ENCODE measurements at regions not wholly inside any gene's neighbourhood (a gene's known extent, or its start where the extent isn't known, plus 50 kb on each side); places are given as distances from the start of the nearest gene placed in this dataset.

DNA sequence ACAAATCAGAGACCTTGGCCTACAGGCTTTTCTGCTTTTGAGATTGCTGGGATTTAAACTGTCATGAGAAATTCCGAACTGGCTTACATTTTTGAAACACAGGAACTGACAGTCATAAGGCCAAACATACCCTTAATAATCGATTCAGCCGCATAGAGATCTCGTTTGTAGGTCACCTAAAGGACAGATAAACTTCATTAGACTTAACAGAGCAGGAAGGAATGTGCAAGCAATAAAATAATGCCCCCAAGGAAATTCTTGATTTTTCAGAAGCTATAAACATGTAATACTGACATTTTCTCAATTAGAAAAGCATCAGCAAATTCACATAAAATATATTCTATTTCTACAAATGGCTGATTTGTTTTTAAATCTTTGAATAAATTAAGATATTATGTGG is 120.0 kb downstream of the CRPPA start:
- H2AFZ ChIP-seq (replicated peaks; ENCODE audit: low read length, poor library complexity) = no peak overlapping the region
- H3K27ac ChIP-seq (ENCODE audit: insufficient read depth, low read length) = no peak overlapping the region
- no peak overlapping the region for H4K5ac ChIP-seq (ENCODE audit: low read depth, low read length)
- H3K79me1 ChIP-seq (ENCODE audit: low read depth in 1 of 2, low read length in 2 of 2) = no peaks in the 10 kb centered on the region
- no peak overlapping the region for H2AK9ac ChIP-seq (replicated peaks; ENCODE audit: low read depth, low read length, poor library complexity)
- H3K9me3 ChIP-seq (ENCODE audit: control insufficient read depth, insufficient read depth, low read length) = no peaks in the 10 kb centered on the region
- intact Hi-C loops (cut with micrococcal nuclease) = no loop called here
- H4K20me1 ChIP-seq (ENCODE audit: insufficient read depth, low read length) = no peaks in the 10 kb centered on the region
- CTCF ChIA-PET = no interaction called here
- no peak overlapping the region for H2BK120ac ChIP-seq (ENCODE audit: low read depth, low read length)
- dilution Hi-C loops (cut with HindIII; ENCODE audit: low sequenced_read_pairs, unreplicated experiment) = no loop called here
- H3K4ac ChIP-seq (ENCODE audit: low read depth, low read length) = no peak overlapping the region
- TF ChIP-seq FOS (IDR thresholded peaks at IDR 0.05; ENCODE audit: low read depth, low read length) (no peak), RFX5 (IDR thresholded peaks at IDR 0.05; ENCODE audit: low read depth, low read length) (no peak), SMC3 (IDR thresholded peaks at IDR 0.05; ENCODE audit: low read depth, low read length) (no peak), MXI1 (IDR thresholded peaks at IDR 0.05; ENCODE audit: borderline replicate concordance, low read depth, low read length) (no peak), MAZ (IDR thresholded peaks at IDR 0.05; ENCODE audit: borderline replicate concordance, low read depth, low read length) (no peak), BHLHE40 (IDR thresholded peaks at IDR 0.05; ENCODE audit: low read depth, low read length) (no peak), CEBPB (IDR thresholded peaks at IDR 0.05; ENCODE audit: low read depth, low read length) (no peak), RCOR1 (IDR thresholded peaks at IDR 0.05; ENCODE audit: insufficient replicate concordance, low read length) (no peak), NFE2L2 (IDR thresholded peaks at IDR 0.05; ENCODE audit: low read depth, low read length) (no peak), POLR2A (IDR thresholded peaks at IDR 0.05; ENCODE audit: low read depth, low read length) (no peak), MAFK (IDR thresholded peaks at IDR 0.05; ENCODE audit: low read depth, low read length) (no peak), CHD1 (IDR thresholded peaks at IDR 0.05; ENCODE audit: low read depth, low read length) (no peak), RAD21 (IDR thresholded peaks at IDR 0.05; ENCODE audit: low read length) (no peak)
- TF ChIP-seq, protein P1, sequence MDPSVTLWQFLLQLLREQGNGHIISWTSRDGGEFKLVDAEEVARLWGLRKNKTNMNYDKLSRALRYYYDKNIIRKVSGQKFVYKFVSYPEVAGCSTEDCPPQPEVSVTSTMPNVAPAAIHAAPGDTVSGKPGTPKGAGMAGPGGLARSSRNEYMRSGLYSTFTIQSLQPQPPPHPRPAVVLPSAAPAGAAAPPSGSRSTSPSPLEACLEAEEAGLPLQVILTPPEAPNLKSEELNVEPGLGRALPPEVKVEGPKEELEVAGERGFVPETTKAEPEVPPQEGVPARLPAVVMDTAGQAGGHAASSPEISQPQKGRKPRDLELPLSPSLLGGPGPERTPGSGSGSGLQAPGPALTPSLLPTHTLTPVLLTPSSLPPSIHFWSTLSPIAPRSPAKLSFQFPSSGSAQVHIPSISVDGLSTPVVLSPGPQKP (IDR thresholded peaks at IDR 0.05; ENCODE audit: borderline replicate concordance, low read depth, low read length) = no peak
- TF ChIP-seq, protein P2, sequence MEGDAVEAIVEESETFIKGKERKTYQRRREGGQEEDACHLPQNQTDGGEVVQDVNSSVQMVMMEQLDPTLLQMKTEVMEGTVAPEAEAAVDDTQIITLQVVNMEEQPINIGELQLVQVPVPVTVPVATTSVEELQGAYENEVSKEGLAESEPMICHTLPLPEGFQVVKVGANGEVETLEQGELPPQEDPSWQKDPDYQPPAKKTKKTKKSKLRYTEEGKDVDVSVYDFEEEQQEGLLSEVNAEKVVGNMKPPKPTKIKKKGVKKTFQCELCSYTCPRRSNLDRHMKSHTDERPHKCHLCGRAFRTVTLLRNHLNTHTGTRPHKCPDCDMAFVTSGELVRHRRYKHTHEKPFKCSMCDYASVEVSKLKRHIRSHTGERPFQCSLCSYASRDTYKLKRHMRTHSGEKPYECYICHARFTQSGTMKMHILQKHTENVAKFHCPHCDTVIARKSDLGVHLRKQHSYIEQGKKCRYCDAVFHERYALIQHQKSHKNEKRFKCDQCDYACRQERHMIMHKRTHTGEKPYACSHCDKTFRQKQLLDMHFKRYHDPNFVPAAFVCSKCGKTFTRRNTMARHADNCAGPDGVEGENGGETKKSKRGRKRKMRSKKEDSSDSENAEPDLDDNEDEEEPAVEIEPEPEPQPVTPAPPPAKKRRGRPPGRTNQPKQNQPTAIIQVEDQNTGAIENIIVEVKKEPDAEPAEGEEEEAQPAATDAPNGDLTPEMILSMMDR (conservative IDR thresholded peaks at IDR 0.05; ENCODE audit: low read depth, low read length) = no peak
- TF ChIP-seq, protein P3, sequence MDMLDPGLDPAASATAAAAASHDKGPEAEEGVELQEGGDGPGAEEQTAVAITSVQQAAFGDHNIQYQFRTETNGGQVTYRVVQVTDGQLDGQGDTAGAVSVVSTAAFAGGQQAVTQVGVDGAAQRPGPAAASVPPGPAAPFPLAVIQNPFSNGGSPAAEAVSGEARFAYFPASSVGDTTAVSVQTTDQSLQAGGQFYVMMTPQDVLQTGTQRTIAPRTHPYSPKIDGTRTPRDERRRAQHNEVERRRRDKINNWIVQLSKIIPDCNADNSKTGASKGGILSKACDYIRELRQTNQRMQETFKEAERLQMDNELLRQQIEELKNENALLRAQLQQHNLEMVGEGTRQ (IDR thresholded peaks at IDR 0.05; ENCODE audit: low read depth, low read length) = no peak
- POLR2A ChIA-PET (ENCODE audit: unreplicated experiment) = no interaction called here
- ATAC-seq (ENCODE audit: low read depth) = no peak
- in situ Hi-C loops (cut with MboI; ENCODE audit: low sequenced_read_pairs) = no loop called here
- H2BK20ac ChIP-seq (ENCODE audit: low read depth, low read length) = no peak overlapping the region
- no peak overlapping the region for H2BK15ac ChIP-seq (ENCODE audit: low read depth, low read length)
- H3K9me1 ChIP-seq (ENCODE audit: insufficient read depth, low read length) = 0 out of 2 replicates have a peak, but pooled peaks cover 2% of the 10 kb centered on the region
- H4K8ac ChIP-seq (ENCODE audit: low read depth in 2 of 2, low read length in 2 of 2) = no peak overlapping the region
- no peak overlapping the region for H3K4me3 ChIP-seq (ENCODE audit: insufficient read depth, low read depth, low read length)
- H3K27me3 ChIP-seq (ENCODE audit: control insufficient read depth, insufficient read depth, low read length) = no peaks in the 10 kb centered on the region
- no TSS peak for BruUV-seq (replicated peaks)
- 67% methylated on average over 1 of the region's 4 CpGs; no CpG with 5 or more reads in 1 of the 2 experiments for whole genome bisulfite sequencing, 2 experiments (ENCODE audit: extremely low coverage in 2 of 2, insufficient read length in 1 of 2)
- no peak overlapping the region for H3K23ac ChIP-seq (ENCODE audit: low read depth, low read length)
- no peak overlapping the region for H3K14ac ChIP-seq (replicated peaks; ENCODE audit: low read depth, low read length)
- no peak overlapping the region for H4K91ac ChIP-seq (ENCODE audit: insufficient read depth, low read depth, low read length)
- DNase-seq = no peak
- H3K36me3 ChIP-seq (ENCODE audit: control insufficient read depth, insufficient read depth, low read length) = no peaks in the 10 kb centered on the region
- H3K4me1 ChIP-seq (ENCODE audit: control insufficient read depth, insufficient read depth, low read length) = no peaks in the 10 kb centered on the region
- H3K18ac ChIP-seq (ENCODE audit: low read depth, low read length) = no peak overlapping the region
- no peak overlapping the region for H3K56ac ChIP-seq (ENCODE audit: extremely low read depth, insufficient read depth, low read length)
- H2BK5ac ChIP-seq (ENCODE audit: low read depth, low read length, poor library complexity, severe bottlenecking) = no peak overlapping the region
- no peak overlapping the region for H2AK5ac ChIP-seq (ENCODE audit: low read depth, low read length)
- H3K4me2 ChIP-seq (ENCODE audit: low read depth, low read length) = no peak overlapping the region
- no peak overlapping the region for H3K9ac ChIP-seq (ENCODE audit: low read depth, low read length)
